ENCODE measurements at regions not wholly inside any gene's neighbourhood (a gene's known extent, or its start where the extent isn't known, plus 50 kb on each side); places are given as distances from the start of the nearest gene placed in this dataset.

DNA sequence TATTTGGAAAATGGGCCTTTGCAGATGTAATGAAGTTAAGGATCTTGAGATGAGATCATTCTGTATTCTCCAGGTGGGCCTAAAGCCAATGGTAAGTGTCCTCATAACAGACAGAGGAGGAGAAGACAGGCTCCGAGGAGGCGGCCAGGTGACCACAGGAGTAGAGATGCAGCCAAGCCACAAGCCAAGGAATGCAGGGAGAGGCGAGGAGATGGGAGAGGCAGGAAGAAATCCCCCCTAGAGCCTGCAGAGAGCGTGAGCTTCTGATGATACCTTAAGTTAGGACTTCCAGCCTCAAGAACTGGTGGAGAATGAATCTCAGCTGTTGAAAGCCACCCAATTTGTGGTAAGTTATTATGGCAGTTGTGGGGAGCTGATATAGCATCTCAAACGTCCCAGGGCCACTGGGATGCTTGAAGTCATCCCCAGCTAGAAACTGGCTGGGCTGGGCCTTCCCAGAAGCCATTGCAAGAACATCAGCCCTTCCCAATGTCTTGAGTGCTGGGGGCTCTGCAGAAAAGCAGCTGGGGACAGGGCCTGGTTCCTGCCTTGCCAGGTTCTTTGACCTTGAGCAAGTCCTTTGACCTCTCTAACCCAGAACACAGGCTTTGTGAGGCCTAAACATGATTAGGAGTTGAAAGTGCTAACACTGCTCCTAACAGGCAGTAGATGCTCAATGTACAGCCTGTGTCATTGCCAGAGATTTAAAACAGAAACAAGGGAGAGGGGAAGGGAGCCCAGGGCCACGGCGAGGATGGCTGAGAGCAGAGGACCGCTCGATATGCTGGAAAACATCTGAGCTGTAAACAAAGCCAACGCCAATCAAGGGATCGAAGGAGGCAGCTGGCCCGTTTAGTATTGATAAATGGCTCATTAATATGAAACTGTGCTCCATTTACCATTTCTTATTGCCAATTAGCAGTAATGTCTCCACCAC is 632.3 kb downstream of the TBC1D22A start:
- TF ChIP-seq, protein P1, sequence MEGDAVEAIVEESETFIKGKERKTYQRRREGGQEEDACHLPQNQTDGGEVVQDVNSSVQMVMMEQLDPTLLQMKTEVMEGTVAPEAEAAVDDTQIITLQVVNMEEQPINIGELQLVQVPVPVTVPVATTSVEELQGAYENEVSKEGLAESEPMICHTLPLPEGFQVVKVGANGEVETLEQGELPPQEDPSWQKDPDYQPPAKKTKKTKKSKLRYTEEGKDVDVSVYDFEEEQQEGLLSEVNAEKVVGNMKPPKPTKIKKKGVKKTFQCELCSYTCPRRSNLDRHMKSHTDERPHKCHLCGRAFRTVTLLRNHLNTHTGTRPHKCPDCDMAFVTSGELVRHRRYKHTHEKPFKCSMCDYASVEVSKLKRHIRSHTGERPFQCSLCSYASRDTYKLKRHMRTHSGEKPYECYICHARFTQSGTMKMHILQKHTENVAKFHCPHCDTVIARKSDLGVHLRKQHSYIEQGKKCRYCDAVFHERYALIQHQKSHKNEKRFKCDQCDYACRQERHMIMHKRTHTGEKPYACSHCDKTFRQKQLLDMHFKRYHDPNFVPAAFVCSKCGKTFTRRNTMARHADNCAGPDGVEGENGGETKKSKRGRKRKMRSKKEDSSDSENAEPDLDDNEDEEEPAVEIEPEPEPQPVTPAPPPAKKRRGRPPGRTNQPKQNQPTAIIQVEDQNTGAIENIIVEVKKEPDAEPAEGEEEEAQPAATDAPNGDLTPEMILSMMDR (conservative IDR thresholded peaks at IDR 0.05; ENCODE audit: low read depth, low read length): no peak
- DNase-seq (ENCODE audit: low read depth): no peak
- no peak overlapping the region for H3K4me3 ChIP-seq (ENCODE audit: low read depth, low read length)

GRCh38 chr22:47393191-47393590 is 630.7 kb downstream of the TBC1D22A start:
- no peak overlapping the region for H3K4me3 ChIP-seq (ENCODE audit: low read depth, low read length)
- TF ChIP-seq, protein P1 (conservative IDR thresholded peaks at IDR 0.05; ENCODE audit: low read depth, low read length): no peak
- no peak for DNase-seq (ENCODE audit: low read depth)

GRCh38 chr22:47392729-47393128 is 630.3 kb downstream of the TBC1D22A start:
- TF ChIP-seq, protein P1 (conservative IDR thresholded peaks at IDR 0.05; ENCODE audit: low read depth, low read length): no peak
- DNase-seq (ENCODE audit: low read depth): no peak
- H3K4me3 ChIP-seq (ENCODE audit: low read depth, low read length): no peak overlapping the region

- TF ChIP-seq, protein P1 (conservative IDR thresholded peaks at IDR 0.05; ENCODE audit: low read depth, low read length): no peak
- no peak overlapping the region for H3K4me3 ChIP-seq (ENCODE audit: low read depth, low read length)
- no peak for DNase-seq (ENCODE audit: low read depth)
Measured at GRCh38 chr22:47392054-47392347, 629.6 kb downstream of the TBC1D22A start.

DNA sequence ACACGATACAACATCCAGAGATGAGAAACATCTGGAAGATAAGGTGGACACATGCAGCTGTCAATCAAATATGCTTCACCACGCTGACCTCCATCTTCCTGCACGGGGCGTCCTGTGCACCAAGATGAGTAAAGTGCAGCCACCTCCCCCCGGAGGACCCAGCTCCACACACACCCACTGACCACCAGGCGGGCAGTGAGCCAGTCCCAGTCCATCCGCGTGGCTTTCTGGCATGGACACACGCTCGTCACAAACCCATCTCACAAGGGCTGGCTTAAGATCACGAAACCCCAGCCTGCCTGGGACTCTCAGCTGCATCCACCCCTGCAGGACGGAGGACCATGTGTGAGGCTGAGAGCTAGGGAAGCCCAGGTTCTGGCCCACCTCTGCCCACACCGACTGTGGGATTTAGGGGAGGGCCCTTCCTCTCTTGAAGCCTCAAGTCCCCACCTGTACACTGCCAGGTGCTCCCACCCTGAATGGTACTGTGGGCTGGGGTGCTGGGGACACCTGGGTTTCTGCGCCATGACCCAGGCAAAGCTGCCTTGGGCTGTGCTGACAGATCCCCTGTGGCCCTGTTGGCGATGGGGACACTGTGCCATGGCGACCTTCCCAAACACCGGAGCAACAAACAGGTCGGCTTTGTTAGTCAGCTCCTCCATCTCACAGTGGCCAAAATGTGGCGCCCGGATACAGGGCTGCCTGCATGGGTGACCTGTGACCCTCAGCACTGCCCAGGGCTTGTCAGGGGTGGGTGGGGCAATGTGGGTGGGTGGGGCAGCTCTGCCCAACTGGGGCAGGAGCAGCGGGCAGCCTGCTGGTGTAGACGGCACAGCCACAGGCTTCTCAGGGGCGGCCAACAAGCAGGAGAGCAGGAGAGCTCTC is 629.0 kb downstream of the TBC1D22A start:
- no peak for DNase-seq (ENCODE audit: low read depth)
- H3K4me3 ChIP-seq (ENCODE audit: low read depth, low read length): no peak overlapping the region
- TF ChIP-seq, protein P1 (conservative IDR thresholded peaks at IDR 0.05; ENCODE audit: low read depth, low read length): no peak

GRCh38 chr22:47390026-47390970 is 627.8 kb downstream of the TBC1D22A start:
- H3K4me3 ChIP-seq (ENCODE audit: low read depth, low read length): no peak overlapping the region
- TF ChIP-seq, protein P1 (conservative IDR thresholded peaks at IDR 0.05; ENCODE audit: low read depth, low read length): no peak
- no peak for DNase-seq (ENCODE audit: low read depth)
